GM12878 (cell line): ENCODE measurements at regions not wholly inside any gene's neighbourhood (a gene's known extent, or its start where the extent isn't known, plus 50 kb on each side); places are given as distances from the start of the nearest gene placed in this dataset.

Experiments used
- CTCF ChIP-seq, 3 experiments: IDR thresholded peaks in 2 of 3; conservative IDR thresholded peaks in 1 of 3; 2 replicates each; pipeline ENCODE4 v1.5.1; 2011; ENCODE audit warnings: low read depth in 3 of 3, low read length in 3 of 3, mild to moderate bottlenecking in 3 of 3, control low read depth in 2 of 3, moderate library complexity in 2 of 3, inconsistent platforms in 1 of 3, mixed read lengths in 1 of 3; ENCODE audit not compliant: control insufficient read depth in 2 of 3, insufficient read depth in 1 of 3; ENCODE audit errors: extremely low read depth in 1 of 3
- EGR1 ChIP-seq, 2 experiments: IDR thresholded peaks; 1 replicate in 1 of 2; 2 replicates in 1 of 2; pipeline ENCODE4 v1.6.1; 2011 to 2012; ENCODE audit warnings: low read depth in 2 of 2, low read length in 2 of 2, borderline replicate concordance in 1 of 2, mild to moderate bottlenecking in 1 of 2, moderate library complexity in 1 of 2
- EZH2 ChIP-seq: IDR thresholded peaks from 2 replicates; pipeline ENCODE4 v1.6.1; 2012; ENCODE audit warnings: low read depth, mild to moderate bottlenecking, control low read depth, inconsistent platforms, low read length, borderline replicate concordance; ENCODE audit not compliant: control insufficient read depth
- SKIL ChIP-seq: fragments of 450-650 bp; IDR thresholded peaks from 2 replicates; pipeline ENCODE4 v1.6.1; 2017; ENCODE audit warnings: mild to moderate bottlenecking, low read depth, inconsistent platforms; ENCODE audit not compliant: poor library complexity, severe bottlenecking
- SREBF1 ChIP-seq: IDR thresholded peaks from 2 replicates; pipeline ENCODE4 v1.6.1; 2012; ENCODE audit warnings: mild to moderate bottlenecking, low read length
- TAF1 ChIP-seq: IDR thresholded peaks from 2 replicates; pipeline ENCODE4 v1.6.1; 2011; ENCODE audit warnings: mild to moderate bottlenecking, low read depth, low read length, borderline replicate concordance
- TF ChIP-seq, protein P1 (sequence below): fragments of 450-650 bp; IDR thresholded peaks from 2 replicates; pipeline ENCODE4 v1.6.1; 2017; ENCODE audit warnings: mild to moderate bottlenecking

GRCh38 chr2:138943470-138943869 is 163.3 kb upstream of the NXPH2 start:
- TF ChIP-seq SKIL (no peak), CTCF (IDR thresholded peaks at IDR 0.05 in 2 of 3, conservative IDR thresholded peaks at IDR 0.05 in 1 of 3; ENCODE audit: control insufficient read depth in 2 of 3, extremely low read depth in 1 of 3, insufficient read depth in 1 of 3, low read depth in 3 of 3, low read length in 3 of 3) (no peak), SREBF1 (no peak), EZH2 (no peak), TAF1 (no peak), EGR1 (IDR thresholded peaks at IDR 0.05; ENCODE audit: borderline replicate concordance in 1 of 2, low read depth in 2 of 2, low read length in 2 of 2) (no peak)
- TF ChIP-seq, protein P1, sequence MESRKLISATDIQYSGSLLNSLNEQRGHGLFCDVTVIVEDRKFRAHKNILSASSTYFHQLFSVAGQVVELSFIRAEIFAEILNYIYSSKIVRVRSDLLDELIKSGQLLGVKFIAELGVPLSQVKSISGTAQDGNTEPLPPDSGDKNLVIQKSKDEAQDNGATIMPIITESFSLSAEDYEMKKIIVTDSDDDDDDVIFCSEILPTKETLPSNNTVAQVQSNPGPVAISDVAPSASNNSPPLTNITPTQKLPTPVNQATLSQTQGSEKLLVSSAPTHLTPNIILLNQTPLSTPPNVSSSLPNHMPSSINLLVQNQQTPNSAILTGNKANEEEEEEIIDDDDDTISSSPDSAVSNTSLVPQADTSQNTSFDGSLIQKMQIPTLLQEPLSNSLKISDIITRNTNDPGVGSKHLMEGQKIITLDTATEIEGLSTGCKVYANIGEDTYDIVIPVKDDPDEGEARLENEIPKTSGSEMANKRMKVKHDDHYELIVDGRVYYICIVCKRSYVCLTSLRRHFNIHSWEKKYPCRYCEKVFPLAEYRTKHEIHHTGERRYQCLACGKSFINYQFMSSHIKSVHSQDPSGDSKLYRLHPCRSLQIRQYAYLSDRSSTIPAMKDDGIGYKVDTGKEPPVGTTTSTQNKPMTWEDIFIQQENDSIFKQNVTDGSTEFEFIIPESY, result no peak
